Liver (tissue), 8 donors: ENCODE measurements at regions not wholly inside any gene's neighbourhood (a gene's known extent, or its start where the extent isn't known, plus 50 kb on each side); places are given as distances from the start of the nearest gene placed in this dataset.

Source experiments
- DNase-seq: peaks from one replicate; pipeline ENCODE4 v3.0.0-alpha.2; 2017; ENCODE audit warnings: low spot score
- H3K27ac ChIP-seq, 2 donors: one replicate each; pipeline ENCODE4 v1.7.0; 2013; ENCODE audit warnings: inconsistent platforms in 2 of 2, low read length in 2 of 2, control low read depth in 1 of 2, low read depth in 1 of 2, mild to moderate bottlenecking in 1 of 2
- H3K27me3 ChIP-seq, 4 donors: one replicate each; pipeline versions ENCODE4 v1.6.1 to v1.7.0; 2013; ENCODE audit warnings: low read length in 3 of 4, inconsistent platforms in 1 of 4, mild to moderate bottlenecking in 1 of 4, moderate library complexity in 1 of 4; ENCODE audit not compliant: control insufficient read depth in 4 of 4, insufficient read depth in 4 of 4
- H3K36me3 ChIP-seq, 4 donors: one replicate each; pipeline versions ENCODE4 v1.6.1 to v1.7.0; 2013; ENCODE audit warnings: low read length in 3 of 4, mild to moderate bottlenecking in 3 of 4, low read depth in 1 of 4, moderate library complexity in 1 of 4; ENCODE audit not compliant: control insufficient read depth in 4 of 4, insufficient read depth in 3 of 4
- H3K4me1 ChIP-seq, 4 donors: one replicate each; pipeline versions ENCODE4 v1.6.1 to v1.7.0; 2013; ENCODE audit warnings: low read length in 3 of 4, mild to moderate bottlenecking in 3 of 4, moderate library complexity in 1 of 4; ENCODE audit not compliant: control insufficient read depth in 4 of 4, insufficient read depth in 4 of 4
- H3K4me3 ChIP-seq, 3 donors: one replicate each; pipeline versions ENCODE4 v1.6.1 to v1.7.0; 2013; ENCODE audit warnings: low read length in 3 of 3, control low read depth in 1 of 3, low read depth in 1 of 3, mild to moderate bottlenecking in 1 of 3
- H3K9ac ChIP-seq, 2 donors: one replicate each; pipeline ENCODE4 v1.7.0; 2013; ENCODE audit warnings: low read length in 2 of 2, mild to moderate bottlenecking in 2 of 2, moderate library complexity in 2 of 2, control low read depth in 1 of 2, low read depth in 1 of 2
- H3K9me3 ChIP-seq, 4 donors: one replicate each; pipeline versions ENCODE4 v1.6.1 to v1.7.0; 2013; ENCODE audit warnings: low read length in 3 of 4; ENCODE audit not compliant: control insufficient read depth in 4 of 4
- ATF3 ChIP-seq: IDR thresholded peaks from 2 replicates; pipeline ENCODE4 v1.6.1; 2016; ENCODE audit warnings: antibody characterized with exemption
- CTCF ChIP-seq: fragments of 150-350 bp; IDR thresholded peaks from 2 replicates; pipeline ENCODE4 v1.5.1; 2017; ENCODE audit warnings: improper control_type of control experiment, low read depth, low read length; ENCODE audit not compliant: missing input control
- FOXA1 ChIP-seq: IDR thresholded peaks from 2 replicates; pipeline ENCODE4 v1.6.1; 2016; ENCODE audit warnings: antibody characterized with exemption
- GABPA ChIP-seq, 2 donors: IDR thresholded peaks in 1 of 2; conservative IDR thresholded peaks in 1 of 2; 2 replicates each; pipeline ENCODE4 v1.6.1; 2016; ENCODE audit warnings: antibody characterized with exemption in 2 of 2, mild to moderate bottlenecking in 1 of 2, moderate library complexity in 1 of 2
- HNF4A ChIP-seq, 2 donors: conservative IDR thresholded peaks; 2 replicates each; pipeline ENCODE4 v1.6.1; 2016; ENCODE audit warnings: antibody characterized with exemption in 2 of 2, mild to moderate bottlenecking in 2 of 2
- HNF4G ChIP-seq: IDR thresholded peaks from 2 replicates; pipeline ENCODE4 v1.6.1; 2016; ENCODE audit warnings: antibody characterized with exemption
- JUND ChIP-seq, 2 donors: IDR thresholded peaks; 2 replicates each; pipeline ENCODE4 v1.6.1; 2016; ENCODE audit warnings: antibody characterized with exemption in 2 of 2
- MAX ChIP-seq: IDR thresholded peaks from 2 replicates; pipeline ENCODE4 v1.6.1; 2016; ENCODE audit warnings: antibody characterized with exemption
- NR2F2 ChIP-seq: IDR thresholded peaks from 2 replicates; pipeline ENCODE4 v1.6.1; 2016; ENCODE audit warnings: antibody characterized with exemption
- RAD21 ChIP-seq, 2 donors: IDR thresholded peaks; 2 replicates each; pipeline ENCODE4 v1.6.1; 2016; ENCODE audit warnings: antibody characterized with exemption in 2 of 2, mild to moderate bottlenecking in 2 of 2
- REST ChIP-seq: IDR thresholded peaks from 2 replicates; pipeline ENCODE4 v1.6.1; 2016; ENCODE audit warnings: antibody characterized with exemption, mild to moderate bottlenecking
- SP1 ChIP-seq: IDR thresholded peaks from 2 replicates; pipeline ENCODE4 v1.6.1; 2018; ENCODE audit warnings: antibody characterized with exemption, mild to moderate bottlenecking
- TAF1 ChIP-seq: conservative IDR thresholded peaks from 2 replicates; pipeline ENCODE4 v1.6.1; 2016; ENCODE audit warnings: antibody characterized with exemption, mild to moderate bottlenecking
- YY1 ChIP-seq: IDR thresholded peaks from 2 replicates; pipeline ENCODE4 v1.6.1; 2016; ENCODE audit warnings: antibody characterized with exemption, mild to moderate bottlenecking
- WGBS: extraction: QIAGEN DNeasy Blood & Tissue Kit; methylation state at CpG from one replicate; pipeline ENCODE4 v1.1.7; 2013; 5-methylcytosine and 5-hydroxymethylcytosine counted together
- donor health status: healthy.
- donor health status: healthy.
- donor health status: healthy.
- donor health status: healthy.
- donor health status: healthy.

GRCh38 chr3:78529601-78530000 is 1238.2 kb downstream of the ROBO1 start:
- H3K4me1 ChIP-seq, result no peaks in the 10 kb centered on the region
- no peak overlapping the region for H3K4me3 ChIP-seq
- DNase-seq, result no peak
- H3K9me3 ChIP-seq, result no peaks in the 10 kb centered on the region
- TF ChIP-seq REST (no peak), NR2F2 (no peak), RAD21 (IDR thresholded peaks at IDR 0.05) (no peak), HNF4A (conservative IDR thresholded peaks at IDR 0.05) (no peak), GABPA (IDR thresholded peaks at IDR 0.05 in 1 of 2, conservative IDR thresholded peaks at IDR 0.05 in 1 of 2) (no peak), FOXA1 (no peak), HNF4G (no peak), TAF1 (no peak)
- H3K9ac ChIP-seq, result no peak overlapping the region
- WGBS, result 66% methylated on average over 3 of the region's 3 CpGs
- peaks cover 0 to 4% (median 0%) of the 10 kb centered on the region in 4 donors for H3K27me3 ChIP-seq
- H3K27ac ChIP-seq, result no peak overlapping the region
- no peaks in the 10 kb centered on the region for H3K36me3 ChIP-seq

- 91% methylated on average over 2 of the region's 2 CpGs for WGBS
- DNase-seq, result no peak
- Histone ChIP-seq H3K9me3 (no peaks in the 10 kb centered on the region), H3K4me3 (no peak overlapping the region), H3K4me1 (no peaks in the 10 kb centered on the region), H3K36me3 (no peaks in the 10 kb centered on the region), H3K27me3 (no peaks in the 10 kb centered on the region), H3K27ac (no peak overlapping the region), H3K9ac (no peak overlapping the region)
- TF ChIP-seq FOXA1 (no peak), REST (no peak), CTCF (no peak), JUND (IDR thresholded peaks at IDR 0.05) (no peak), HNF4A (conservative IDR thresholded peaks at IDR 0.05) (no peak), YY1 (no peak), SP1 (no peak), ATF3 (no peak), MAX (no peak)
Measured at GRCh38 chr3:78540485-78540884, 1227.3 kb downstream of the ROBO1 start.
